GM13976 (cell line): ENCODE measurements at regions not wholly inside any gene's neighbourhood (a gene's known extent, or its start where the extent isn't known, plus 50 kb on each side); places are given as distances from the start of the nearest gene placed in this dataset.
"Not testable (repeated sequence)": the region's sequence is repeated elsewhere in the genome, so short reads cannot be mapped to it uniquely, and the experiment has no call there.

Experiments used
- DNase-seq: peaks from one replicate; pipeline ENCODE4 v3.0.0; 2012; ENCODE audit warnings: low spot score
- in situ Hi-C: fragments of 300-500 bp; cut with MboI; formaldehyde crosslinking; loops from one replicate; pipeline ENCODE4 v1.12.0; 2022; ENCODE audit warnings: low sequenced_read_pairs, mixed read lengths, inconsistent platforms; ENCODE audit not compliant: unreplicated experiment
- TF ChIP-seq, protein P1 (sequence below): IDR thresholded peaks from 2 replicates; pipeline ENCODE4 v1.5.1; 2012; ENCODE audit warnings: borderline replicate concordance, mild to moderate bottlenecking; ENCODE audit not compliant: insufficient read depth; ENCODE audit errors: extremely low read depth, missing control alignments, control extremely low read depth

DNA sequence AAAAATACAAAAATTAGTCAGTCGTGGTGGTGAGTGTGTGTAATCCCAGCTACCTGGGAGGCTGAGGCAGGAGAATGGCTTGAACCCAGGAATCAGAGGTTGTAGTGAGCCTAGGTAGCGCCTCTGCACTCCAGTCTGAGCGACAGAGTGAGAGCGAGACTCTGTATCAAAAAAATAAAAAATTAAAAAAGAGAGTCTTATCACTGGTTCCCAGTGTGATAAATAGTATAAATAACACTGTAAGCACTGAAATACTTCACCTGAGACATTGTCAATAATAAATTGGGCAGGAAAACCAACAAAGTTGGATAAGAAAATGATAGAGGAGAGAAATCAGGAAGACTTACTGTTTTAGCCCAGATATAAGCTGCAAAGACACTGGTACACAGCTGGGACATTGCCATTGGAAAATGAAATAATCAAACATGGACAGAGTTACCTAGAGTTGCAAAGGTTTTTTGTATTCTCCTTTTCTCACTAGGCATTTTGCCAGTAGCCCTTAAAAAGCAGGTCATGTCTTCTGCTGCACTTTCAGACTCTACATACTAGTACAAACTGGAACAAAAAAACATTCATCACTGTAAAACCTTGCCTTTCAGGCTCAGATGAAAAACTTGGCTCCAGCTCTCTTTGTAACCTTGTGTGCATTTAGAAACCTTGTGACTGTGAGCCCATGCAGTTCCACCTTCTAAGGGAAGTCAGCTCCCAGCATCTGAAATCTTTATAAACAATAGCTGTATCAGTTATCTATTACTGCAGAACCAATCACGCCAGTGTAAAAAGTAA, 55.0 kb upstream of the PPP1R2C start:
- TF ChIP-seq, protein P1, sequence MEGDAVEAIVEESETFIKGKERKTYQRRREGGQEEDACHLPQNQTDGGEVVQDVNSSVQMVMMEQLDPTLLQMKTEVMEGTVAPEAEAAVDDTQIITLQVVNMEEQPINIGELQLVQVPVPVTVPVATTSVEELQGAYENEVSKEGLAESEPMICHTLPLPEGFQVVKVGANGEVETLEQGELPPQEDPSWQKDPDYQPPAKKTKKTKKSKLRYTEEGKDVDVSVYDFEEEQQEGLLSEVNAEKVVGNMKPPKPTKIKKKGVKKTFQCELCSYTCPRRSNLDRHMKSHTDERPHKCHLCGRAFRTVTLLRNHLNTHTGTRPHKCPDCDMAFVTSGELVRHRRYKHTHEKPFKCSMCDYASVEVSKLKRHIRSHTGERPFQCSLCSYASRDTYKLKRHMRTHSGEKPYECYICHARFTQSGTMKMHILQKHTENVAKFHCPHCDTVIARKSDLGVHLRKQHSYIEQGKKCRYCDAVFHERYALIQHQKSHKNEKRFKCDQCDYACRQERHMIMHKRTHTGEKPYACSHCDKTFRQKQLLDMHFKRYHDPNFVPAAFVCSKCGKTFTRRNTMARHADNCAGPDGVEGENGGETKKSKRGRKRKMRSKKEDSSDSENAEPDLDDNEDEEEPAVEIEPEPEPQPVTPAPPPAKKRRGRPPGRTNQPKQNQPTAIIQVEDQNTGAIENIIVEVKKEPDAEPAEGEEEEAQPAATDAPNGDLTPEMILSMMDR, result no peak
- in situ Hi-C loops, result no loop called here
- no peak for DNase-seq

DNA sequence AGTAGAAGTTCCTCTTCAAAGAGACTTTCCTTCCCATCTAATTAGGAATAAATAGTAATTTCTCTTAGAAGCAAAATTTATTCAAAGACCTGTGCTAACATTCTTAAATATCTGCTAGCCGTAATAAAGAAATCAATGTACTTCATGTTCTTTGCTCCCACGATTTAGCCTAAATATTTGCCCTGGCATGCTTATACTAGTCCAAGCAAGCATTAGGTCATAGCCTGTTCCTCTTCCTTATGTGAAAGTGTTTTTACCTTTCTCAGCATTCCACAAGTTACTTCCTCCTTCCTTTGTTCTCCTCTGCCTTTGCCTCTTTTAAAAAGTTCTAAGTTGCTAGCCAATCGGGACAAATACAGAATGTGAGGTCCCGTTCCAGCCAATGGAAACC, 55.6 kb upstream of the PPP1R2C start:
- DNase-seq, in situ Hi-C loops: not testable (repeated sequence)

DNA sequence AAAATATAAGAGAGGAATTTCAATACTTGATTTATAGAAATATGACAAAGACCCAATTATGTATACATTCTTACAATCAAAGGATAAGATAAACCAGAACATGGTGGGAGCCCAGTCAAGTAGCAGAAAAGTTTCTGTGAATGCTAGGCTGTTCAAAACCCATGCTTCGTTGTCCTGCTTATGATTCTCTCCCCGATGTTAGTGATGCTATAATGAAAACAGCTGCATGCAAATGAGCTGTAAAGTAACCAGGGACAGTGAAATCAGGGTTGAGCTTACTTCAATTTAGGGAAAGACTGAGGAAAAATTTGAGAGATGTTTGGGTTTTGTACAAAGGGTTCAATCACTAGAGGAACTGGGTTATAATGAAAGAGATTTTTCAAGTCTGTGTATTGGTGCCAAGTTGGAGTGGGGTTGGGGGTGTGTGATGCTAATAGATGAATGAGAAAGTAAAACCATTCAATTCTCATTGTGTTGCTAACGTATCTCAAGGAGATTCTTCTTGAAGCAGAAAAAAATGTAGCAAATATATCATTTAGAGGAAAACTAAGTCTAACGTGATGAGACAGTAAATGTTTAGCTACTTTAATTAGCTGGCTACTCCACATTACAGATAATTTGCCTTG, 59.3 kb upstream of the PPP1R2C start:
- TF ChIP-seq, protein P1, result no peak
- in situ Hi-C loops, result no loop called here
- no peak for DNase-seq

DNA sequence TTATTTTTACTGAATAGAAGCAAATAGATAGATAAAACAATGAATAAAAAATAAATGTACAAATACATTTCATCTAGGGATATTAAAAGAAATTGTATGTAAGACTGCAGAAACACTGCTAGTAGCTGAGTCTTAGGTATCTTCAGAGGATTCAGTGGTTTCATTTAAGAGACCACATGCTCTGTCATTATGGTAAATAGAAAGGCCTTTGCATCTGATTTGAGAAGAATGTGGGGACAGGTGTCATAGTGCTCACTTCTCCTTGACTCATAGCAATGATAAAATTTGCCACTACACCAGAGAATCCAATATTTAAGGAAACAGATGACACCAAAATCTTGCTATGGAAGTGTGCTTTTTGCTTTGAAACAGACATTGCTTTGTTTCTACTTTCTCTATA, 59.8 kb upstream of the PPP1R2C start:
- in situ Hi-C loops, result no loop called here
- TF ChIP-seq, protein P1, result no peak
- DNase-seq, result no peak

DNA sequence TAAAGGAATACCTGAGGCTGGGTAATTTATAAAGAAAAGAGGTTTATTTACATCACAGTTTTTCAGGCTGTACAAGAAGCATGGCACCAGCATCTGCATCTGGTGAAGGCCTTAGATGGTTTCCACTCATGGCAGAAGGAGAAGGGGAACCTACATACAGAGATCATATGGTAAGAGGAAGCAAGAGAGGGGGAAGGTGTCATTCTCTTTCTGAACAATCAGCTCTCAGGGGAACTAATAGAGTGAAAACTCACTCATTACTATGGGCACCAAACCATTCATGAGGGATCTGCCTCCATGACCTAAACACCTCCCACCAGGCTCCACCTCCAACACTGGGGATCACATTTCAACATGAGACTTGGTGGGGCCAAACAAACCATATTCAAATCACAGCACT, 61.7 kb upstream of the PPP1R2C start:
- in situ Hi-C loops, result no loop called here
- no peak for DNase-seq
- TF ChIP-seq, protein P1, result no peak

DNA sequence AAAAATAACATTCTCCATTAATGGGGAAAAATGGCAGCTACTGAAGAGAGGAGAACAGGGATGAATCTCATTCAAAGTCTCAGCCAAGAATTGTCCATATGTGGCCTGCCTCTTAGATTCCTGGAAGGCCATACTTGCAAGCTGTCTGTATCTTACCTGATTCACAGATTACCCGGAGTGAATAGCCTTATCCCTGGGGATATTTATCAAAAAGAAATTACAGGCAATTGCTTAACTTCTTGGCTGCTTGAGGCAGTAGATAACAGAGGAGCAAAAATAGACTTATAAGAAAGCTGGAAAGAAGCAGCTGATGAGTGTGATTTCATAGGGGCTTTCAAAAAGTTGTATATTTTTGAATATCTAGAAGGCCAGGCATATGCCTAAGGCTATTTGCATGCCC, 68.8 kb upstream of the PPP1R2C start:
- in situ Hi-C loops, result no loop called here
- TF ChIP-seq, protein P1, result no peak
- DNase-seq, result no peak

DNA sequence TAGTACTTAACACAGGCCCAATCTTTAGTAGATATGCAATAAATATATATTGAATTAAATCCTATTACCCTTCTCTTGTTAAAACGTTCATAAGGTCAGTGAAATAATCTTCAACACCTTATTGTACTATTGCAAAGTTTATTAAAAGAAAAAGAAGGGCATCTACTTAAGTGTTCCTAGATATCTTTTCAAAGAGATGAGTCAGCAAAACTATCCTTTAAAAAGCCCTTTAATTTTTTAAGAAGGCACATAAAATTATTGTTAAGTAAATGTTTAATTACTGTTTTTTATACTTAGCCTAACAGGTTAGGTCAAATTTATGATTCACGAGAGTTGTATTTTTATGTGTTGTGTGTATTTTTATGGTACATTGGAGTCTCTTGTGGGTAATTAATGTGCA, 77.3 kb upstream of the PPP1R2C start:
- DNase-seq, result no peak
- in situ Hi-C loops, result no loop called here
- TF ChIP-seq, protein P1, result no peak
